ENCODE measurements at regions not wholly inside any gene's neighbourhood (a gene's known extent, or its start where the extent isn't known, plus 50 kb on each side); places are given as distances from the start of the nearest gene placed in this dataset.

DNA sequence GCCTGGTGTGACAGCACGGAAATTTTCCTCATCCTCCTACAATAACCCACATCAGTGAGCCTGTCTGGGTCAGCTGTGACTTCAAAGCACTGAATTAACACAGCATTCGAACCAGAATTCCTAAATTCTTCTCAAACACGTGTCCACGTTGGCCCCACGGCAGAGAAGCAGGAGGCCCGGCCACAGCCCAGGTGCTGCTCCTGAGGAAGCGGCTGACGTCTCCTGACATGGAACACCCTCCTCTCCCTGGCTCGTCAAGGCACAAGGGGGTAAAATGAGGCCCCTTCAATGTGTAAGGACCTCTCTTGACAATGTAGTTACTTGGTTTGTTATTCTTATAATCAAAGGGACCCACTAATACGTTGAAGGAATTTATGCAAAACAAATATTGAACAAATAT, 156.3 kb upstream of the GSC start:
- H3K9me3 Mint-ChIP-seq: peaks cover 0 to 2% of the 10 kb centered on the region in 2 experiments; a peak in 1 of 5 replicates
- H2AK5ac ChIP-seq (ENCODE audit: insufficient read length, low read length): no peak overlapping the region
- H3K27me3 ChIP-seq (ENCODE audit: insufficient read depth, low read length): no peaks in the 10 kb centered on the region
- H3K18ac ChIP-seq (ENCODE audit: insufficient read length, low read depth, low read length): no peak overlapping the region
- no peak overlapping the region for H2BK15ac ChIP-seq (ENCODE audit: low read depth, low read length)
- H3K36me3 Mint-ChIP-seq (ENCODE audit: insufficient read depth in 1 of 3, low read depth in 3 of 3): no peaks in the 10 kb centered on the region
- peaks cover 16% of the 10 kb centered on the region for H3K27me3 Mint-ChIP-seq (ENCODE audit: low read depth)
- no peak overlapping the region for H3K9ac ChIP-seq (ENCODE audit: extremely low read depth, insufficient read length, low read length)
- H3K27ac Mint-ChIP-seq: no peak overlapping the region
- TF ChIP-seq, protein P1, sequence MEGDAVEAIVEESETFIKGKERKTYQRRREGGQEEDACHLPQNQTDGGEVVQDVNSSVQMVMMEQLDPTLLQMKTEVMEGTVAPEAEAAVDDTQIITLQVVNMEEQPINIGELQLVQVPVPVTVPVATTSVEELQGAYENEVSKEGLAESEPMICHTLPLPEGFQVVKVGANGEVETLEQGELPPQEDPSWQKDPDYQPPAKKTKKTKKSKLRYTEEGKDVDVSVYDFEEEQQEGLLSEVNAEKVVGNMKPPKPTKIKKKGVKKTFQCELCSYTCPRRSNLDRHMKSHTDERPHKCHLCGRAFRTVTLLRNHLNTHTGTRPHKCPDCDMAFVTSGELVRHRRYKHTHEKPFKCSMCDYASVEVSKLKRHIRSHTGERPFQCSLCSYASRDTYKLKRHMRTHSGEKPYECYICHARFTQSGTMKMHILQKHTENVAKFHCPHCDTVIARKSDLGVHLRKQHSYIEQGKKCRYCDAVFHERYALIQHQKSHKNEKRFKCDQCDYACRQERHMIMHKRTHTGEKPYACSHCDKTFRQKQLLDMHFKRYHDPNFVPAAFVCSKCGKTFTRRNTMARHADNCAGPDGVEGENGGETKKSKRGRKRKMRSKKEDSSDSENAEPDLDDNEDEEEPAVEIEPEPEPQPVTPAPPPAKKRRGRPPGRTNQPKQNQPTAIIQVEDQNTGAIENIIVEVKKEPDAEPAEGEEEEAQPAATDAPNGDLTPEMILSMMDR (conservative IDR thresholded peaks at IDR 0.05): no peak
- H3K79me2 ChIP-seq (ENCODE audit: insufficient read depth, low read length): no peaks in the 10 kb centered on the region
- H2BK12ac ChIP-seq (ENCODE audit: insufficient read length, low read depth, low read length): no peak overlapping the region
- no peak overlapping the region for H3T11ph ChIP-seq (ENCODE audit: low read length)
- H3K56ac ChIP-seq (ENCODE audit: insufficient read length, low read depth, low read length): no peak overlapping the region
- H2BK120ac ChIP-seq (ENCODE audit: low read depth, low read length, poor library complexity, severe bottlenecking): no peak overlapping the region
- no peak overlapping the region for H3K4ac ChIP-seq (ENCODE audit: low read depth, low read length)
- no peak overlapping the region for H3K23ac ChIP-seq (ENCODE audit: insufficient read length, low read depth, low read length)
- H2BK20ac ChIP-seq (ENCODE audit: low read depth, low read length, poor library complexity, severe bottlenecking): no peak overlapping the region
- H4K5ac ChIP-seq (ENCODE audit: insufficient read length, low read depth, low read length): no peak overlapping the region
- no peaks in the 10 kb centered on the region for H3K79me1 ChIP-seq (ENCODE audit: insufficient read depth, low read depth, low read length, poor library complexity, severe bottlenecking)
- H4K91ac ChIP-seq (ENCODE audit: insufficient read length, low read depth, low read length): no peak overlapping the region
- no peak overlapping the region for H2BK5ac ChIP-seq (ENCODE audit: insufficient read length, low read length)
- no peak overlapping the region for H3K14ac ChIP-seq (ENCODE audit: insufficient read depth, low read length)
- WGBS (ENCODE audit: extremely low coverage, insufficient read length, low lambda C conversion rate): no CpG with 5 or more reads among the region's 10 CpGs
- no peak for DNase-seq
- H3K4me1 Mint-ChIP-seq: no peaks in the 10 kb centered on the region
- no peak overlapping the region for H3K4me2 ChIP-seq (ENCODE audit: insufficient read depth, insufficient read length, low read length)
- no peaks in the 10 kb centered on the region for H3K9me3 ChIP-seq (ENCODE audit: control insufficient read depth, low read depth, low read length)
- H4K20me1 ChIP-seq (ENCODE audit: control insufficient read depth, insufficient read depth, insufficient read length): no peaks in the 10 kb centered on the region
- no peak overlapping the region for H4K8ac ChIP-seq (replicated peaks; ENCODE audit: insufficient read length, low read depth, low read length)
- no peaks in the 10 kb centered on the region for H3K4me1 ChIP-seq (ENCODE audit: insufficient read depth, low read length)
- no peak overlapping the region for H2AFZ ChIP-seq (ENCODE audit: low read length)
- H3K27ac ChIP-seq (ENCODE audit: insufficient read length, low read depth, low read length): no peak overlapping the region
- H3K4me3 Mint-ChIP-seq: no peak overlapping the region
- no peaks in the 10 kb centered on the region for H3K23me2 ChIP-seq (ENCODE audit: insufficient read length, low read depth, low read length, poor library complexity, severe bottlenecking)

Data from H9 (cell line).